ENCODE measurements at regions not wholly inside any gene's neighbourhood (a gene's known extent, or its start where the extent isn't known, plus 50 kb on each side); places are given as distances from the start of the nearest gene placed in this dataset.
"Not testable (repeated sequence)": the region's sequence is repeated elsewhere in the genome, so short reads cannot be mapped to it uniquely, and the experiment has no call there.

DNA sequence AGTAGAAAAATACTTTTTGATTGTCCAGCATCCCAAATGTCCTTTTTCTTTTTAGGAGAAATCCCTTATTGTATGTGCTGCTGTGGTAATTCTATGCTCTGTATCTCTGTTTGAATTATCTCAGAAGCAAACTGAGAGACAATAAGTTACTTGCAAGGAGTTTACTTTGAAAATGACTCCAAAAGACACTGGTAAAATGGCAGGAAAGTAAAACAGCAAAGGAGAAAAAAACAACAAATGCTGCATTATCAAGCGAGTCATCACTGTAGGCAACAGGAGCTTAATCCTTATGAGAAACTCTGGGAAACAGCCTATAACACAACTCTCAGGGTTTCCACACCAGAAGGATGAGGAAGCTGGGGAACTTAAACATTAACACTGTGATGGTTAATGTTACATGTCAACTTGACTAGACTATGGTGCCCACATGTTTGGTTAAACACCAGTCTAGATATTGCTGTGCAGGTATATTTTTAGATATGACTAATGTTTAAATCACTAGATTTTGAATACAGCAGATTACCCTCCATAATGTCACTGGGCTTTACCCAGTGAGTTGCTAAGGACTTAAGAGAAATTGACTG is 92.6 kb upstream of the GAS1 start:
- Histone ChIP-seq H3K27me3 (ENCODE audit: control insufficient read depth in 1 of 2, insufficient read depth in 2 of 2, low read length in 2 of 2) (no peaks in the 10 kb centered on the region), H3K4me3 (ENCODE audit: low read depth in 1 of 2, low read length in 2 of 2) (no peak overlapping the region), H3K4me1 (ENCODE audit: control insufficient read depth in 2 of 2, insufficient read depth in 2 of 2, low read length in 1 of 2) (no peaks in the 10 kb centered on the region), H3K36me3 (ENCODE audit: control insufficient read depth in 2 of 2, insufficient read depth in 2 of 2, low read length in 1 of 2) (no peaks in the 10 kb centered on the region), H3K27ac (ENCODE audit: low read depth in 2 of 2, low read length in 1 of 2) (no peak overlapping the region), H3K9me3 (ENCODE audit: control insufficient read depth in 2 of 2, insufficient read depth in 1 of 2, low read depth in 1 of 2, low read length in 1 of 2) (peaks cover 0 to 3% of the 10 kb centered on the region in 2 donors)
- WGBS, 2 donors: 80% methylated on average over 1 of the region's 1 CpG

DNA sequence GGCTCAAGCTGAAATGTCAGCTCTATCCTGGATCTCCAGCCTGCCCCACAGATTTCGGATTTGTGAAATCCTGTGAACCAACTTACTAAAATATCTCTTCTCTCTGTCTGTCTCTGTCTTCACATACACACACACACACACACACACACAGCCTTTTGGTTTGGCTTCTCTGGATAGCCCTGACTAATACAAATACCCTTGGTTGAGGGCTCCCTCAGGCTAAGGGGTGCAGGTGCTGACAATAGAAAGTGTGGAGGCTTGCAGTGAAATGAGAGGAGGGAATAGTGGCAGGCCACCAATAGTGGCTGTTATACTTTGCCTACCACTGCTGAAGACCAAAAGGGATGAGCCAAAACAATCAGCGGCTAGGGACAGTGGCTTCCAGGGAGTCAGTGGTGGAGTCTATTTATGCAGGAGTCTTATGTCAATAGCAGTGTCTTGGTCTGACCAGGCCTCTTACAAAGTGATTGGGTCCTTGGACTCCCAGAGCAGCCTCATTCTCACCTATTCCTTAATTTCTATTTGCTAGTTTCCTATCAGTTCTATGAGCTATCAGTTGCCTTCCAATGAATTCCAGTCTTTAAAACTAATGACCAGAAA is 93.2 kb upstream of the GAS1 start:
- peaks cover 0 to 3% of the 10 kb centered on the region in 2 donors for H3K9me3 ChIP-seq (ENCODE audit: control insufficient read depth in 2 of 2, insufficient read depth in 1 of 2, low read depth in 1 of 2, low read length in 1 of 2)
- H3K4me1 ChIP-seq (ENCODE audit: control insufficient read depth in 2 of 2, insufficient read depth in 2 of 2, low read length in 1 of 2): no peaks in the 10 kb centered on the region
- no peak overlapping the region for H3K4me3 ChIP-seq (ENCODE audit: low read depth in 1 of 2, low read length in 2 of 2)
- no peak overlapping the region for H3K27ac ChIP-seq (ENCODE audit: low read depth in 2 of 2, low read length in 1 of 2)
- 89 to 91% methylated on average over 2 of the region's 2 CpGs for WGBS, 2 donors
- no peaks in the 10 kb centered on the region for H3K27me3 ChIP-seq (ENCODE audit: control insufficient read depth in 1 of 2, insufficient read depth in 2 of 2, low read length in 2 of 2)
- H3K36me3 ChIP-seq (ENCODE audit: control insufficient read depth in 2 of 2, insufficient read depth in 2 of 2, low read length in 1 of 2): no peaks in the 10 kb centered on the region

DNA sequence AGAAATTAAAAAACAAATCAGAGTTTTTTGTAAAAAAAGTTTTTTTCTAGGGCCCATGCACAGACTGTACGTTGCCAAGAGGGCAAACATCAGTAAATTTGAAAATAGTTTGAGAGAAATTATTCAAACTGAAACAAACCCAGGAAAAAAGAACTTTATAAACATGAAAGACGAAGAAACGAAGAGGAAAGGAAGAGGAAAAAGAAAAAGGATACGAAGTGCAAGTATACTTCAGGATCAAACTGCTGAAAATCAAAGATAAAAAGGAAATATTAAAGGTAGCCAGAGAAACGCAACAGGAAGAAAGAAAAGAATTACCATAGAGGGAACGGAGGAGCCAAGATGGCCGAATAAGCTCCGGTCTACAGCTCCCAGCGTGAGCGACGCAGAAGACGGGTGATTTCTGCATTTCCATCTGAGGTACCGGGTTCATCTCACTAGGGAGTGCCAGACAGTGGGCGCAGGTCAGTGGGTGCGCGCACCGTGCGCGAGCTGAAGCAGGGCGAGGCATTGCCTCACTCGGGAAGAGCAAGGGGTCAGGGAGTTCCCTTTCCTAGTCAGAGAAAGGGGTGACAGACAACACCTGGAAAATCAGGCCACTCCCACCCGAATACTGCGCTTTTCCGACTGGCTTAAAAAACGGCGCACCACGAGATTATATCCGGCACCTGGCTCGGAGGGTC is 94.4 kb upstream of the GAS1 start:
- not testable (repeated sequence) for H3K36me3 ChIP-seq (ENCODE audit: control insufficient read depth in 2 of 2, insufficient read depth in 2 of 2, low read length in 1 of 2); H3K9me3 ChIP-seq (ENCODE audit: control insufficient read depth in 2 of 2, insufficient read depth in 1 of 2, low read depth in 1 of 2, low read length in 1 of 2); H3K27ac ChIP-seq (ENCODE audit: low read depth in 2 of 2, low read length in 1 of 2); H3K4me3 ChIP-seq (ENCODE audit: low read depth in 1 of 2, low read length in 2 of 2); H3K4me1 ChIP-seq (ENCODE audit: control insufficient read depth in 2 of 2, insufficient read depth in 2 of 2, low read length in 1 of 2); H3K27me3 ChIP-seq (ENCODE audit: control insufficient read depth in 1 of 2, insufficient read depth in 2 of 2, low read length in 2 of 2)
- WGBS, 2 donors: 76 to 78% methylated on average over 28 to 29 of the region's 29 CpGs

- H3K9me3 ChIP-seq (ENCODE audit: control insufficient read depth in 2 of 2, insufficient read depth in 1 of 2, low read depth in 1 of 2, low read length in 1 of 2); H3K4me3 ChIP-seq (ENCODE audit: low read depth in 1 of 2, low read length in 2 of 2); H3K36me3 ChIP-seq (ENCODE audit: control insufficient read depth in 2 of 2, insufficient read depth in 2 of 2, low read length in 1 of 2); H3K27me3 ChIP-seq (ENCODE audit: control insufficient read depth in 1 of 2, insufficient read depth in 2 of 2, low read length in 2 of 2); H3K4me1 ChIP-seq (ENCODE audit: control insufficient read depth in 2 of 2, insufficient read depth in 2 of 2, low read length in 1 of 2); H3K27ac ChIP-seq (ENCODE audit: low read depth in 2 of 2, low read length in 1 of 2): not testable (repeated sequence)
- WGBS, 2 donors: 60 to 62% methylated on average over 2 of the region's 2 CpGs
Measured at GRCh38 chr9:87049929-87050608, 102.8 kb upstream of the GAS1 start.

GRCh38 chr9:87054999-87055686 is 107.8 kb upstream of the GAS1 start:
- WGBS, 2 donors: 79 to 85% methylated on average over 2 of the region's 2 CpGs

DNA sequence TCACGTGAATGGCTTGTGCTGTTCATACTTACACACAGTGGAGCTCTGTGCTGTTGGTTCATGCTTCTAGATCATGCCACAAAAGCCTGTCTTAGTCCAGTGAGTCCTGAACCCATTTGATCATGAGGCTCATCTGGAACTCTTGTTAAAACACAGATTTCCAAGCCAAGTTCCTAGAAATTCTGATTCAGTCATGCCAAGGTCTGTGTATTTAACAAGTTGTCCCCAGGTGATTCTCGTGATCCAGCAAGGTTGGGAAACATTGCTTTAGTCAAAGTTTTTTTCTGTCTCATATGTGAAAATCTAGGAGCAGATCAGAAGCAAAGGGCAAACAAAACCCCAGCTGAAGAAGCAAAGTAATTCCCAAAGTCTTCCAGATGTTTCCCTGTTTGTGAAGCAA is 112.5 kb upstream of the GAS1 start:
- WGBS, 2 donors: 72% methylated on average over 2 of the region's 2 CpGs
- Histone ChIP-seq H3K27me3 (ENCODE audit: control insufficient read depth in 1 of 2, insufficient read depth in 2 of 2, low read length in 2 of 2) (no peaks in the 10 kb centered on the region), H3K4me3 (ENCODE audit: low read depth in 1 of 2, low read length in 2 of 2) (no peak overlapping the region), H3K4me1 (ENCODE audit: control insufficient read depth in 2 of 2, insufficient read depth in 2 of 2, low read length in 1 of 2) (no peaks in the 10 kb centered on the region), H3K9me3 (ENCODE audit: control insufficient read depth in 2 of 2, insufficient read depth in 1 of 2, low read depth in 1 of 2, low read length in 1 of 2) (no peaks in the 10 kb centered on the region), H3K36me3 (ENCODE audit: control insufficient read depth in 2 of 2, insufficient read depth in 2 of 2, low read length in 1 of 2) (no peaks in the 10 kb centered on the region), H3K27ac (ENCODE audit: low read depth in 2 of 2, low read length in 1 of 2) (no peak overlapping the region)

More at GRCh38 chr9:87054999-87055686, 107.8 kb upstream of the GAS1 start:
- no peak overlapping the region for H3K4me3 ChIP-seq (ENCODE audit: low read depth in 1 of 2, low read length in 2 of 2)
- H3K27ac ChIP-seq (ENCODE audit: low read depth in 2 of 2, low read length in 1 of 2): no peak overlapping the region
- H3K4me1 ChIP-seq (ENCODE audit: control insufficient read depth in 2 of 2, insufficient read depth in 2 of 2, low read length in 1 of 2): no peaks in the 10 kb centered on the region
- no peaks in the 10 kb centered on the region for H3K9me3 ChIP-seq (ENCODE audit: control insufficient read depth in 2 of 2, insufficient read depth in 1 of 2, low read depth in 1 of 2, low read length in 1 of 2)
- H3K27me3 ChIP-seq (ENCODE audit: control insufficient read depth in 1 of 2, insufficient read depth in 2 of 2, low read length in 2 of 2): no peaks in the 10 kb centered on the region
- H3K36me3 ChIP-seq (ENCODE audit: control insufficient read depth in 2 of 2, insufficient read depth in 2 of 2, low read length in 1 of 2): no peaks in the 10 kb centered on the region

DNA sequence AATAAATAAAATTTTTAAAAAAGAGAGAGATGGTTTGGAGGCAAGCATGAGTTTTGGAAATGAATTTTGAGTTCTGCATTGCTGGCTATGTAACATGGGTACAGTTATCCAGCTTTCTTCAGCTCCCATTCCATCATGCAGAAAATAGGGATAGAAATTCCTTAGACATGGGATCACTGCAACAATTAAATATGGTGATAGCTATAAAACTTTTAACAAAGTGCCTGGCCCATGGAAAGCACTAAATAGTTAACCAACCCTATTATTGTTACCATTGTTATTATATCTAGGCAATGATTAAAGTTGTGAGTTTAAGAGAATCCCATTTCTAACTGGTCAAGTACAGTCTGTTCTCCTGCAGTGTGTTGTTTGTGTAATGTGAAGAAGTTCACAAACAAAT is 115.4 kb upstream of the GAS1 start:
- no peak overlapping the region for H3K27ac ChIP-seq (ENCODE audit: low read depth in 2 of 2, low read length in 1 of 2)
- no peaks in the 10 kb centered on the region for H3K9me3 ChIP-seq (ENCODE audit: control insufficient read depth in 2 of 2, insufficient read depth in 1 of 2, low read depth in 1 of 2, low read length in 1 of 2)
- H3K36me3 ChIP-seq (ENCODE audit: control insufficient read depth in 2 of 2, insufficient read depth in 2 of 2, low read length in 1 of 2): no peaks in the 10 kb centered on the region
- no peak overlapping the region for H3K4me3 ChIP-seq (ENCODE audit: low read depth in 1 of 2, low read length in 2 of 2)
- H3K4me1 ChIP-seq (ENCODE audit: control insufficient read depth in 2 of 2, insufficient read depth in 2 of 2, low read length in 1 of 2): no peaks in the 10 kb centered on the region
- no peaks in the 10 kb centered on the region for H3K27me3 ChIP-seq (ENCODE audit: control insufficient read depth in 1 of 2, insufficient read depth in 2 of 2, low read length in 2 of 2)

DNA sequence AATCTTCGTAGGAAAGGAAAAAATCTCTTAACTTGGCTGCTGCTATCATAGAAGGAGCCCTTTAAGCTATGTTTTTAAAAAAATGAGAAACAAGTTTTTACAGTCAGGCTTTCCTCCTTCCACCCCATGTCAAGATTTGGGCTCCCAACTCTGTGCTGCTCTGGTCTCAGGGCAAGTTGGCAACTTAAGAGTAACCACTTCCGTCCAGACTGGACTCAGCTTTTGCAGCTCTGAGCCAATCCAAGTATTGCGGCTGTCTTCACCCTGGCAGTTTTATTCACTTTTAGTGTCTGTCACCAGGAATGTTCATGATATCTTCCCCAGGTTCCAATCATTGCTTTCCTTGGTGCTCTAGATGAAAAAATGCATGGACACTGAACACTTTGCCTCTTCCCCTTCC is 115.9 kb upstream of the GAS1 start:
- H3K27ac ChIP-seq (ENCODE audit: low read depth in 2 of 2, low read length in 1 of 2): no peak overlapping the region
- no peaks in the 10 kb centered on the region for H3K27me3 ChIP-seq (ENCODE audit: control insufficient read depth in 1 of 2, insufficient read depth in 2 of 2, low read length in 2 of 2)
- WGBS, 2 donors: 79 to 84% methylated on average over 3 of the region's 3 CpGs

GRCh38 chr9:87063871-87064270 is 116.6 kb upstream of the GAS1 start:
- Histone ChIP-seq H3K4me3 (ENCODE audit: low read depth in 1 of 2, low read length in 2 of 2) (no peak overlapping the region), H3K27ac (ENCODE audit: low read depth in 2 of 2, low read length in 1 of 2) (no peak overlapping the region), H3K27me3 (ENCODE audit: control insufficient read depth in 1 of 2, insufficient read depth in 2 of 2, low read length in 2 of 2) (no peaks in the 10 kb centered on the region), H3K9me3 (ENCODE audit: control insufficient read depth in 2 of 2, insufficient read depth in 1 of 2, low read depth in 1 of 2, low read length in 1 of 2) (no peaks in the 10 kb centered on the region), H3K36me3 (ENCODE audit: control insufficient read depth in 2 of 2, insufficient read depth in 2 of 2, low read length in 1 of 2) (no peaks in the 10 kb centered on the region), H3K4me1 (ENCODE audit: control insufficient read depth in 2 of 2, insufficient read depth in 2 of 2, low read length in 1 of 2) (no peaks in the 10 kb centered on the region)
- WGBS, 2 donors: 47 to 64% methylated on average over 1 of the region's 1 CpG

More for the DNA sequence above, 115.9 kb upstream of the GAS1 start:
- no peaks in the 10 kb centered on the region for H3K9me3 ChIP-seq (ENCODE audit: control insufficient read depth in 2 of 2, insufficient read depth in 1 of 2, low read depth in 1 of 2, low read length in 1 of 2)
- H3K4me3 ChIP-seq (ENCODE audit: low read depth in 1 of 2, low read length in 2 of 2): no peak overlapping the region
- no peaks in the 10 kb centered on the region for H3K36me3 ChIP-seq (ENCODE audit: control insufficient read depth in 2 of 2, insufficient read depth in 2 of 2, low read length in 1 of 2)
- no peaks in the 10 kb centered on the region for H3K4me1 ChIP-seq (ENCODE audit: control insufficient read depth in 2 of 2, insufficient read depth in 2 of 2, low read length in 1 of 2)
